IMR-90 (cell line): ENCODE measurements at regions not wholly inside any gene's neighbourhood (a gene's known extent, or its start where the extent isn't known, plus 50 kb on each side); places are given as distances from the start of the nearest gene placed in this dataset.

Experiments used
- ATAC-seq: fragments of 200-7000 bp; cut with Tn5 transposase; 2 replicates; pipeline ENCODE4 v1.9.1; 2020; ENCODE audit warnings: low read depth, mild to moderate bottlenecking, moderate library complexity
- BruUV-seq: library from RNA; stranded (reverse); fragments of 400-500 nt; replicated peaks from 2 replicates; lab custom pipeline; 2021; lab: Mats Ljungman, UMichigan
- CTCF ChIA-PET: fragments of 300-600 bp; formaldehyde crosslinking; extraction: SDS; loops from one replicate; lab custom pipeline; 2021; ENCODE audit warnings: antibody characterized with exemption; lab: Yijun Ruan, JAX
- POLR2A ChIA-PET: fragments of 300-600 bp; sonication (Branson Sonifier 250); formaldehyde crosslinking; loops from one replicate; lab custom pipeline; 2022; ENCODE audit warnings: antibody characterized with exemption; ENCODE audit not compliant: unreplicated experiment; lab: Charles Lee
- DNase-seq: peaks from one replicate; pipeline ENCODE4 v3.0.0; 2013
- H2AFZ ChIP-seq: replicated peaks from 2 replicates; pipeline ENCODE3; 2013; ENCODE audit warnings: low read length, mild to moderate bottlenecking; ENCODE audit not compliant: poor library complexity
- H2AK5ac ChIP-seq: 2 replicates; pipeline ENCODE4 v1.6.1; 2013; ENCODE audit warnings: low read depth, low read length, inconsistent platforms
- H2AK9ac ChIP-seq: replicated peaks from 2 replicates; pipeline ENCODE3; 2013; ENCODE audit warnings: mild to moderate bottlenecking, low read depth, low read length, moderate library complexity; ENCODE audit not compliant: poor library complexity
- H2BK120ac ChIP-seq: 2 replicates; pipeline ENCODE4 v1.6.1; 2013; ENCODE audit warnings: low read depth, low read length, inconsistent platforms
- H2BK15ac ChIP-seq: 3 replicates; pipeline ENCODE4 v1.6.1; 2013; ENCODE audit warnings: low read depth, low read length, inconsistent platforms
- H2BK20ac ChIP-seq: 2 replicates; pipeline ENCODE4 v1.6.1; 2013; ENCODE audit warnings: low read depth, mild to moderate bottlenecking, inconsistent platforms, low read length, moderate library complexity
- H2BK5ac ChIP-seq: 2 replicates; pipeline ENCODE4 v1.6.1; 2013; ENCODE audit warnings: mild to moderate bottlenecking, low read depth, low read length, inconsistent platforms; ENCODE audit not compliant: poor library complexity, severe bottlenecking
- H3K14ac ChIP-seq: replicated peaks from 2 replicates; pipeline ENCODE4 v1.6.1; 2013; ENCODE audit warnings: low read depth, low read length, inconsistent platforms
- H3K18ac ChIP-seq: 2 replicates; pipeline ENCODE4 v1.6.1; 2013; ENCODE audit warnings: low read depth, low read length, control low read depth
- H3K23ac ChIP-seq: 2 replicates; pipeline ENCODE4 v1.6.1; 2013; ENCODE audit warnings: low read depth, low read length, inconsistent platforms
- H3K27ac ChIP-seq: 2 replicates; pipeline ENCODE4 v1.5.1; 2013; ENCODE audit warnings: mild to moderate bottlenecking, control low read depth, low read length; ENCODE audit not compliant: insufficient read depth
- H3K27me3 ChIP-seq: 2 replicates; pipeline ENCODE4 v1.6.1; 2013; ENCODE audit warnings: low read length; ENCODE audit not compliant: control insufficient read depth, insufficient read depth
- H3K36me3 ChIP-seq: 2 replicates; pipeline ENCODE4 v1.6.1; 2013; ENCODE audit warnings: low read length, mixed read lengths; ENCODE audit not compliant: control insufficient read depth, insufficient read depth
- H3K4ac ChIP-seq: 2 replicates; pipeline ENCODE4 v1.6.1; 2013; ENCODE audit warnings: low read depth, low read length, inconsistent platforms
- H3K4me1 ChIP-seq: 2 replicates; pipeline ENCODE4 v1.6.1; 2013; ENCODE audit warnings: low read length, mixed read lengths; ENCODE audit not compliant: control insufficient read depth, insufficient read depth
- H3K4me2 ChIP-seq: 2 replicates; pipeline ENCODE4 v1.6.1; 2013; ENCODE audit warnings: low read depth, mild to moderate bottlenecking, control low read depth, low read length, moderate library complexity
- H3K4me3 ChIP-seq: 2 replicates; pipeline ENCODE4 v1.5.1; 2013; ENCODE audit warnings: low read depth, mild to moderate bottlenecking, control low read depth, low read length, moderate library complexity; ENCODE audit not compliant: insufficient read depth
- H3K56ac ChIP-seq: 2 replicates; pipeline ENCODE4 v1.6.1; 2013; ENCODE audit warnings: low read length, inconsistent platforms; ENCODE audit not compliant: insufficient read depth; ENCODE audit errors: extremely low read depth
- H3K79me1 ChIP-seq, 2 experiments: 2 replicates each; pipeline ENCODE4 v1.6.1; 2013; ENCODE audit warnings: low read length in 2 of 2, inconsistent platforms in 1 of 2, low read depth in 1 of 2
- H3K9ac ChIP-seq: 2 replicates; pipeline ENCODE4 v1.6.1; 2013; ENCODE audit warnings: low read depth, low read length, control low read depth
- H3K9me1 ChIP-seq: 2 replicates; pipeline ENCODE4 v1.6.1; 2013; ENCODE audit warnings: low read length, inconsistent platforms; ENCODE audit not compliant: insufficient read depth
- H3K9me3 ChIP-seq: 2 replicates; pipeline ENCODE4 v1.6.1; 2013; ENCODE audit warnings: low read length; ENCODE audit not compliant: control insufficient read depth, insufficient read depth
- H4K20me1 ChIP-seq: 2 replicates; pipeline ENCODE4 v1.6.1; 2013; ENCODE audit warnings: low read length, inconsistent platforms; ENCODE audit not compliant: insufficient read depth
- H4K5ac ChIP-seq: 2 replicates; pipeline ENCODE4 v1.6.1; 2013; ENCODE audit warnings: mild to moderate bottlenecking, low read depth, low read length, control low read depth
- H4K8ac ChIP-seq, 2 experiments: 2 replicates each; pipeline ENCODE4 v1.6.1; 2013; ENCODE audit warnings: low read depth in 2 of 2, low read length in 2 of 2, control low read depth in 1 of 2, inconsistent platforms in 1 of 2
- H4K91ac ChIP-seq: 2 replicates; pipeline ENCODE4 v1.6.1; 2013; ENCODE audit warnings: low read depth, low read length, inconsistent platforms; ENCODE audit not compliant: insufficient read depth
- BHLHE40 ChIP-seq: fragments of 150-350 bp; IDR thresholded peaks from 2 replicates; pipeline ENCODE4 v1.6.1; 2016; ENCODE audit warnings: mild to moderate bottlenecking, low read depth, low read length
- RFX5 ChIP-seq: IDR thresholded peaks from 2 replicates; pipeline ENCODE4 v1.8.0; 2012; ENCODE audit warnings: low read depth, mild to moderate bottlenecking, low read length, moderate library complexity
- SMC3 ChIP-seq: fragments of 150-350 bp; IDR thresholded peaks from 2 replicates; pipeline ENCODE4 v1.6.1; 2016; ENCODE audit warnings: low read depth, mild to moderate bottlenecking, antibody characterized with exemption, low read length, moderate library complexity
- USF2 ChIP-seq: fragments of 150-350 bp; IDR thresholded peaks from 2 replicates; pipeline ENCODE4 v1.6.1; 2017; ENCODE audit warnings: mild to moderate bottlenecking, antibody characterized with exemption, low read length, low read depth
- WGBS, 2 experiments: methylation state at CpG; one replicate each; pipeline versions ENCODE4 v1.1.5 to v1.1.7; 2013; ENCODE audit warnings: missing lambda C conversion rate in 2 of 2; ENCODE audit not compliant: insufficient read length in 1 of 2; ENCODE audit errors: extremely low coverage in 2 of 2; 5-methylcytosine and 5-hydroxymethylcytosine counted together
- dilution Hi-C: fragments of 300-500 bp; cut with HindIII; formaldehyde crosslinking; loops from one replicate; pipeline ENCODE4 v1.14.3; 2018; ENCODE audit warnings: low sequenced_read_pairs; ENCODE audit not compliant: unreplicated experiment
- in situ Hi-C: fragments of 300-500 bp; cut with MboI; formaldehyde crosslinking; loops from 3 replicates; pipeline ENCODE4 v1.14.3; 2019; ENCODE audit warnings: low sequenced_read_pairs, inconsistent platforms, mixed read lengths
- intact Hi-C: fragments of 100-400 bp; cut with micrococcal nuclease; formaldehyde crosslinking; loops from 2 replicates; pipeline ENCODE4 v1.10.0; 2022

DNA sequence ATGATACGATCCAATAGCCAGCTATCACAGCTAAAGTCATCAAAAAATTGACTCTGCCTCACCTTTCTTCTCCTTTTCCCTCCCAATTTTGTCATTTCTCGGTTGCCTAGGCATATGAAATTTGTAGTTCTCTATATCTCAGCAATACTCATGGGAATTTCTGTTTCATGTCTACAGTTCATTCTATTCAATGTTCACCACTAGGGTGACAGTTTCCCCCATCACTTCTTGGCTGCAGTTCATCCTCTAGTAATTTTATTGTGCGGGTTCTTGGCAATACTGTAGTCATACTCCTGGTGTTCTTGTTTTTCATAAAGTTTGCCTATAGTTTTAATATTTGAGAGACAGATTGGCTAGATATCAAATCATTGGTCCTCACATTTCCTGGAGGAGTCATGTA, 872.2 kb upstream of the ID2 start:
- POLR2A ChIA-PET: no interaction called here
- Histone ChIP-seq H3K9ac (no peak overlapping the region), H2AFZ (no peak overlapping the region), H2BK15ac (no peak overlapping the region), H4K5ac (no peak overlapping the region), H3K4ac (no peak overlapping the region), H4K20me1 (no peaks in the 10 kb centered on the region), H3K14ac (no peak overlapping the region), H3K4me1 (no peaks in the 10 kb centered on the region), H3K4me3 (no peak overlapping the region), H3K36me3 (no peaks in the 10 kb centered on the region), H4K91ac (no peak overlapping the region), H2BK120ac (no peak overlapping the region), H2AK9ac (no peak overlapping the region), H3K27me3 (no peaks in the 10 kb centered on the region), H3K4me2 (no peak overlapping the region), H3K79me1 (no peaks in the 10 kb centered on the region), H3K27ac (no peak overlapping the region), H4K8ac (no peak overlapping the region), H2AK5ac (no peak overlapping the region), H2BK20ac (no peak overlapping the region), H3K9me1 (no peaks in the 10 kb centered on the region), H3K23ac (no peak overlapping the region), H2BK5ac (no peak overlapping the region), H3K9me3 (no peaks in the 10 kb centered on the region), H3K18ac (no peak overlapping the region), H3K56ac (no peak overlapping the region)
- CTCF ChIA-PET: no interaction called here
- no peak for DNase-seq
- no TSS peak for BruUV-seq
- dilution Hi-C loops (no loop called here), intact Hi-C loops (no loop called here), in situ Hi-C loops (no loop called here)
- WGBS, 2 experiments: no CpG with 5 or more reads among the region's 3 CpGs
- TF ChIP-seq RFX5: no peak
- TF ChIP-seq USF2: no peak
- no peak for TF ChIP-seq SMC3
- no peak for TF ChIP-seq BHLHE40
- ATAC-seq: no peak
